Loucy (cell line): ENCODE measurements at regions not wholly inside any gene's neighbourhood (a gene's known extent, or its start where the extent isn't known, plus 50 kb on each side); places are given as distances from the start of the nearest gene placed in this dataset.
"Not testable (repeated sequence)": the region's sequence is repeated elsewhere in the genome, so short reads cannot be mapped to it uniquely, and the experiment has no call there.

Experiments
- EZH2phosphoT487 ChIP-seq: fragments of 200-600 bp; IDR thresholded peaks from 2 replicates; pipeline ENCODE4 v1.6.1; 2018; ENCODE audit warnings: antibody characterized with exemption, mild to moderate bottlenecking, moderate library complexity, borderline replicate concordance
- TF ChIP-seq, protein P1 (sequence below): fragments of 200-600 bp; sonication (generic); conservative IDR thresholded peaks from 2 replicates; pipeline ENCODE4 v1.5.1; 2014; ENCODE audit warnings: mild to moderate bottlenecking, antibody characterized with exemption, low read length

DNA sequence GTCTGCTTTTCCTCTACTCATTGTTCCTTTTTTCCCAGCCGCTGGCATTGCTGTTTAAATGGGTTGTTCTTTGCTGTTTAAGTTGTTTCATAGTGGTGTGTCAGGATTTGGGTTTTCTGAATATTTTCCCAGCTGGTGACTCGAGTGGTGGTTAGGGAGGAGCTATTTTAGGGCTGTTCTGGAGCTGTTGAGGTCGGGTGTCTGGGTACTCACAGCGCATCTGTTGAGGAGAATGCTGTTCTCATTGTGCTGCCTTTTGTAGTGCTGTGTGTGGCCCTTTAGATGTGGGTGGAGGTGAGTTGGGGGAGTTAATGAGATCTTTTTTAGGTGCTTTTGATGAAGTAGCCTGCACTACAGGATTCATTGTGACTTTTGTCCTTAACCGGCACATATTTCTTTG is 139.5 kb downstream of the RALA start:
- TF ChIP-seq, protein P1, sequence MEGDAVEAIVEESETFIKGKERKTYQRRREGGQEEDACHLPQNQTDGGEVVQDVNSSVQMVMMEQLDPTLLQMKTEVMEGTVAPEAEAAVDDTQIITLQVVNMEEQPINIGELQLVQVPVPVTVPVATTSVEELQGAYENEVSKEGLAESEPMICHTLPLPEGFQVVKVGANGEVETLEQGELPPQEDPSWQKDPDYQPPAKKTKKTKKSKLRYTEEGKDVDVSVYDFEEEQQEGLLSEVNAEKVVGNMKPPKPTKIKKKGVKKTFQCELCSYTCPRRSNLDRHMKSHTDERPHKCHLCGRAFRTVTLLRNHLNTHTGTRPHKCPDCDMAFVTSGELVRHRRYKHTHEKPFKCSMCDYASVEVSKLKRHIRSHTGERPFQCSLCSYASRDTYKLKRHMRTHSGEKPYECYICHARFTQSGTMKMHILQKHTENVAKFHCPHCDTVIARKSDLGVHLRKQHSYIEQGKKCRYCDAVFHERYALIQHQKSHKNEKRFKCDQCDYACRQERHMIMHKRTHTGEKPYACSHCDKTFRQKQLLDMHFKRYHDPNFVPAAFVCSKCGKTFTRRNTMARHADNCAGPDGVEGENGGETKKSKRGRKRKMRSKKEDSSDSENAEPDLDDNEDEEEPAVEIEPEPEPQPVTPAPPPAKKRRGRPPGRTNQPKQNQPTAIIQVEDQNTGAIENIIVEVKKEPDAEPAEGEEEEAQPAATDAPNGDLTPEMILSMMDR: not testable (repeated sequence)
- TF ChIP-seq EZH2phosphoT487: not testable (repeated sequence)
